GM21390 (cell line): ENCODE measurements at regions not wholly inside any gene's neighbourhood (a gene's known extent, or its start where the extent isn't known, plus 50 kb on each side); places are given as distances from the start of the nearest gene placed in this dataset.
A peak's percentile ranks its signal among the peaks of the same experiment; 100 is the strongest.

ENCODE experiments used
- ATAC-seq: cut with Tn5 transposase; IDR thresholded peaks from one replicate; pipeline ENCODE4 v1.9.1; 2021; ENCODE audit not compliant: unreplicated experiment

- no peak for ATAC-seq
Measured at GRCh38 chr2:176536439-176537133, 267.3 kb downstream of the MTX2 start.

GRCh38 chr2:176537932-176538331, 268.7 kb downstream of the MTX2 start:
- ATAC-seq: no peak

GRCh38 chr2:176540995-176541394, 271.8 kb downstream of the MTX2 start:
- no peak for ATAC-seq

- ATAC-seq: no peak
Measured at GRCh38 chr2:176542476-176542875, 273.2 kb downstream of the MTX2 start.

- ATAC-seq: no peak
Measured at GRCh38 chr2:176544557-176544956, 275.3 kb downstream of the MTX2 start.

GRCh38 chr2:176544991-176545956, 276.0 kb downstream of the MTX2 start:
- no peak for ATAC-seq

DNA sequence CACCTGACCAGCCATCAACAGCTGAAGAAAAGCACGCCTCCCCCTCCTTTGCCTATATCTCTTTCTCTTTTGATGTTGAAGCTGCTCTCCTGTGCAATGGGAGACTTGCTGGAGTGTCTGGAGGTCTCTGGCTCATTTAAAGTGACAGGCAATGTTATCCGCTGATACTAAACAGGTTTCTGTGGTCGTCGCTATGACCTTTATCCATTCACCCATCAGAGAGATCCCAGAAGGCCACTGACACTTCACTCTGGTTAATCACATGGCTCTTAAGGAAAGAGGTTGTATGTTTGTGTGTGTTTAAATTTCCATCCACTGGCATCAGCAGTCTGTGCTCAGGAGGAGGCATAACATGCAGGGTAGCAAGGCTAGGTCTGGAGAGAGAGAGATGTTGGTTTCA, 277.3 kb downstream of the MTX2 start:
- ATAC-seq: no peak

- no peak for ATAC-seq
Measured at GRCh38 chr2:176552501-176553135, 283.4 kb downstream of the MTX2 start.

DNA sequence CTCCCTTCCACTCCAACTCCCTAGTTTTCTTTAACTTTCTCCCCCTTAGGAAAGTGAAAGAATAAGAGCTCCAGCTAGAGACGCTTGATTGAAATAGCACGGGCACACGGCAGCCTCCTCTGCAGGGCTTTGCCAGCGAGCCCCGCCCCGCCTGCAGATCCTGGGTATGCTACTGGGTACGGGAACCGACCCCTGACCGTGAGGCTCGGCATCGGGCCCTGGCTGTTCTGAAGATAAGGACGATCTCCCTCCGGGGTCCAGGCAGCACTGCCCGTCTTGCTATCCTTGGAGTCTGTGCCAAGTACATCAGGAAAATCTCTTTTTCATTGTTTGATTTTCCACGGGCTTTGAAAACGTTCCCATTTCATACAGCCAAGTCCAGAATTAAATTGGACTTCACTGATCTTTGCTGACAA, 284.5 kb downstream of the MTX2 start:
- no peak for ATAC-seq

DNA sequence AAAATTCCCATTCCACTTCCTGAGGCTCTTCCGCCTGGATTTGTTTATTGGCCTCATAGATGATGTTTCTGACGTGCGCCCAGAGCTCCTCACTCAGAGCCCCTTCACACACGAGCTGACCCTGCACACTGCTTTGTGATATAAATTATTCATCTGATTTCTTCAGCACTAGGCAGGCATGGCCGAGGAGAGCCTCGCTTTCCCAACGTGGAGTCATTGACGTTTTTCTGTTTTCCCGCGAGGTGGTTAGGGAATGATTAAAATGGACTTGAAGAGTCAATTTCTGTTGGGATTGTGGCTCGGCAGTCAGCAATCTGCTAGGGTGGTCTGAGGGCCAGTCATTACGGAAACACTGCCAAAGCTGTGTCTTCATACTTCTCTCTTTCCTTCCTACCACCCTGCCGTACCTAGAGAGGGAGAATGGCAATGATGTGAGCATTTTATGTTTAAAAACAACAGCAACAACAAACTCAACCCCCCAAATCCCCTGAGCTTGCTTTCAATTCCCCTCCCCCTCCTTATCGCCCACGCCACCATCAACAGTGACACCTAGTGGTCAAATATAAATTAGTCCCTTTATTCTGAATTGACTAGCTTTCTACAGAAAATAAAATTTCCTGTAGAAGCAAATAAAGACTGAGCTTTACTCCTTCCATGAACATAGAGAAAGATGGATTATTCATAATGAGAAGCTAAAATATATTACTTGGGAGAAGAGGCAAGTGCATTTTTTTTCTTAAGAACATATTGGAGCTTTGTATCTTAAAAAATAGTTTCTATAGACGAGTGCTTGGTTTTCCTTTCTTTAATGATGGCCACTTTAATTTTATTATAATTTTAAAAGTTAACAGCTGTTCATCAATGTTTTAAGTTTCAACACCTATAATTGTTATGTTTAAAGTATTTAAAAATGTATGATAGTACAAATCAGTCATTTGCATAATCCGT, 285.1 kb downstream of the MTX2 start:
- ATAC-seq: peak; percentile 59

GRCh38 chr2:176555112-176555511, 285.9 kb downstream of the MTX2 start:
- no peak for ATAC-seq

- no peak for ATAC-seq
Measured at GRCh38 chr2:176555781-176556180, 286.5 kb downstream of the MTX2 start.

DNA sequence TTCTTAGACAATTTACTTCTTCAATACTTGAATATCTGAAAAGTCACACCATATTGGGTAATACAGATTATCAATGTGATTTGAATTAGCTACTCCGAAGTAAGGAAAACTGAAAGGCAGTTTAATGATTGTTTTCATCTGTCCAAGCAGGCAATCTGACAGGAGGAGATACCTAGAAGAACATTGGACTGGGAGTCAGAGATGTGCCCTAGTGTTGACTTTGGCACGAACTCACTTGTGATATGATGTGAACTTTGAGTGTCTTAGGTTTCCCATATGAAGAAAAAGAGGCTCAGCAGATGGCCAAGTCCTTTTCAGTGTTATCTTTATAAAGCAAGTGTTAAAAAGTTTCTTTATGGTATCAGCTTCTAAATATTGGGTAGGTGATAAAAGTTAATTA, 287.1 kb downstream of the MTX2 start:
- ATAC-seq: no peak

- no peak for ATAC-seq
Measured at GRCh38 chr2:176557821-176558220, 288.6 kb downstream of the MTX2 start.

DNA sequence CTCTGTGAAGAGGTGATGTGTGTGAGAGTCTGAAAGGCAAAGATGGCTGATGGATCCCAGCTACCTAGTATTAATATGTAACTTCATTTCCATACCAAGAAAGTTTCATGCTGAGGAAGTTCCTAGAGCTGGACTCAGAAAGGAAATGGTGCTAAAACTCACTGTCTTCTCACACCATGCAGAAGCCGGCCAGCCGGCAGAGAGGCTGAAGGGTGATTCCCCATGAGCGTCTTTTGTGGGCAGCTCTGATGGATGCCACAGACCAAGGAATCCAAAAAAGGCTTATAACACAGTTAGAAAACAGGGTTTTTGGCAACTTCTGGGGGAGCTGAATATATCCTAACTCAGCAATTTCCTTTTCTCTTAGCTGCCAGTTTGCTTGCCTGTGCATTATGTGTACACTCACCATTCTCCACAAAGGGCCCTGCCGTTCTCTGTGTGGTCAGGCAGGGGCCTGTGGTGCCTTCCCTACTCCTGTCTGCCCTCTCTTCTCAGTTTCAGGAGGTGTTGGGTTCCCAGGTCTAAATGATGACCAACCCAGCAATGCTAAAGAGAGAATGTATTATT, 289.4 kb downstream of the MTX2 start:
- ATAC-seq: no peak

- no peak for ATAC-seq
Measured at GRCh38 chr2:176560296-176560695, 291.1 kb downstream of the MTX2 start.

- no peak for ATAC-seq
Measured at GRCh38 chr2:176561706-176562105, 292.5 kb downstream of the MTX2 start.

GRCh38 chr2:176562359-176563078, 293.3 kb downstream of the MTX2 start:
- ATAC-seq: no peak

DNA sequence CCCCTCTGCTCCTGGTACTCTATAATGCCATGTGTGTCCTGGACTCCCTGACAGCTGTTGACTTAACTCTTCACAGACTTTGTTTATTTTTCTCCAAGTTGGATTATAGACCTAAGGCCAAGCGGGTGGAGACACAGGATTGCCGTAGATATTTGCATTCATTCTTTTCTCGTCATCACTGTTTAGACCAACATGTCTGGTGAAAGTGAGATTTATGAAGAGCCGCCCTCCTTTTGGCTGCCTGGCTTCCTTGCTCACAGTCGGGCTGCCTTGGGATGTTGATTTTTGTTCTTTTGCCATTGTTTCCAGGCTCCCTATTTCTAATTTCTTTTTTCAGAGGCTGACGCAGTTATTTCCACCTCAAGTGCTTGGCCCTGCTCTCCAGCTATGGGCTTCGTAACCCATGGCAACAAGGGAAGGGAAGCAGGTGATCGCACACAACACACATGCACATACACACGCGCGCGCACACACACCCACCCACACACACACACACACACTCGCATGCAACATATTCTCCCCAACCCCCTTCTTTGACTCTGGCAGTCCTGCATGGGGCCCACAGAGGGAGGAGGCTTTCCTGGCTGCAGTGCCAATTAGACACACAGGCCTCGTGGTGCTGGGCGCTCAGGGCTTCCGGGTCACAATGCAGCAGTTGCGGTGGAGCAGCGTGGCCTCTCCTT, 296.5 kb downstream of the MTX2 start:
- ATAC-seq: no peak
